HG02943 (cell line): ENCODE measurements at regions not wholly inside any gene's neighbourhood (a gene's known extent, or its start where the extent isn't known, plus 50 kb on each side); places are given as distances from the start of the nearest gene placed in this dataset.

Experiments used
- ATAC-seq: cut with Tn5 transposase; IDR thresholded peaks from one replicate; pipeline ENCODE4 v1.9.1; 2021; ENCODE audit warnings: mild to moderate bottlenecking, low read depth, moderate library complexity; ENCODE audit not compliant: unreplicated experiment

DNA sequence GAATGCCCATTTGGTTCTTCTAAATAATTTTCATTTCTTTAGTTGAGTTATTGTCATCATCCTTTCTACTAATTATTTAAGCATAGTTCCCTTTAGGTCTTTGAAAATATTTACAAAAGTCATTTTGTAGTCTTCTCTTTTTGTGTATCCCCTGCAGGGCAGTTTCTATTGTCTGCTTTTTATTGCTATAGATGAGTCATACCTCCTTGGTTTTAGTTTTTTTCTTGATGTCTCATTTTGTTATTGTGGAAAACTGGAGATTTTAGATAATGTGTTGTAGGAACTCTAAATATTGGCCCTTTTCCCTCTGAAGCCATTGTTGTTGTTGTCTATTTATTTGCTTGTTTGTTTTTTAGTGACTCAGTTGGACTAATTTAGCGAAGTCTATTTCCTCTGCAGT is 387.9 kb downstream of the NUF2 start:
- ATAC-seq, result no peak

DNA sequence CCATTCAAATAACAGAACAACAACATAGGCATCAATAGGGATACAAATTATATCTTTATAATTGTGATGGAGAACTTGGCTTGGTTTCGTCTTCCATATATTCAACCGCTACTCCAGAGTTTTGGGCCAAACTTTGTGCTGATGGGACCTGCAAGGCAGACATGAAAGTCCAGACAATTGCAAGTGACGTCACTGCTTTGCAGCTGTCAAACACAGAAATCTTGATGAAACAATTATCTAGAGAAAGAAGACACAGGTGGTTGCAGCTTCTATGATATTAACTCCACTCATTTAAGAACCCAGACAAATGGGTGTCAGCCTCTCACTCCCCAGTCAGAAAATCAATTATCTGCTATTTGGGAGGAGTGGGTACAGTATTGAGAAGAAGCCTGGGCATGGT is 390.6 kb downstream of the NUF2 start:
- no peak for ATAC-seq

DNA sequence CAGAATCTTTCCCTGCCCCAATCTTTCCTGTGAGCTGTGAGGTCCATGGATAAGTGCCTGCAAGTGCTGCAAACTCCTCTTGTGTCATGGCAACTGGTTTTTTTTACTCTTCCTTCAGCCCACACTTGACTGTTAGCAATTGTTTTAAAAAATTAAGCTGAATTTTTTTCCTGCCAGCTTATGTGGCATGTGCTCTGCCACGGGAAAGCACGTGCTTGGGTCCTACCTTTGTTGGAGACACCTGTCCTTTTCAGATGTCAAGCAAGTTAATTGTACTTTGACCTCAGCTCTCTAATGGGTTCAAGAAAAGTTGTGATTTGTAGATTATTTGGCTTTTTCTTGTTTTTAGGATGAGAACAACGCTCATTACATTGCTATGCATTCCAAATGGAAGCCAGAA is 398.5 kb downstream of the NUF2 start:
- ATAC-seq, result no peak

- no peak for ATAC-seq
These were observed 403.8 kb downstream of the NUF2 start for GRCh38 chr1:163725551-163725950.

DNA sequence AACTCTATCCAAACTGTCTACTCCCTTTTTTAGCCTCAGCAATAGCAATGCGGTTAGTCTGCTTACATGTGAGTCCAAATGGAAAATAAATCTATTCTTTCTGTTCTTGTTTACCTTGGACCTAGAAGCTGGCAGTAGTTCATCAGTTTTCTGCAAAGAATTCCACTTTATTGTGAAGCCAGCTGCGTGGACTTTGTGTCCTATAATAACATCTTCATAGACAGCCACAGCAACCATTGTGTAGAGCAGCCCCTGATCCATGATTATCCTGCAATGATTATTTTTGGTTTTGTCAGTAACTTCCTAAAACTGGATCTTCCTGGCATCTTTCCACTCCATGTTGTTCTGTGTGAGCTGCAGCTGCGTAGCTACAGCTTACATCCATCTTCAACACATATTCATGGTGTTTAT is 408.7 kb downstream of the NUF2 start:
- no peak for ATAC-seq

GRCh38 chr1:163737261-163737660 is 415.5 kb downstream of the NUF2 start:
- ATAC-seq, result no peak

DNA sequence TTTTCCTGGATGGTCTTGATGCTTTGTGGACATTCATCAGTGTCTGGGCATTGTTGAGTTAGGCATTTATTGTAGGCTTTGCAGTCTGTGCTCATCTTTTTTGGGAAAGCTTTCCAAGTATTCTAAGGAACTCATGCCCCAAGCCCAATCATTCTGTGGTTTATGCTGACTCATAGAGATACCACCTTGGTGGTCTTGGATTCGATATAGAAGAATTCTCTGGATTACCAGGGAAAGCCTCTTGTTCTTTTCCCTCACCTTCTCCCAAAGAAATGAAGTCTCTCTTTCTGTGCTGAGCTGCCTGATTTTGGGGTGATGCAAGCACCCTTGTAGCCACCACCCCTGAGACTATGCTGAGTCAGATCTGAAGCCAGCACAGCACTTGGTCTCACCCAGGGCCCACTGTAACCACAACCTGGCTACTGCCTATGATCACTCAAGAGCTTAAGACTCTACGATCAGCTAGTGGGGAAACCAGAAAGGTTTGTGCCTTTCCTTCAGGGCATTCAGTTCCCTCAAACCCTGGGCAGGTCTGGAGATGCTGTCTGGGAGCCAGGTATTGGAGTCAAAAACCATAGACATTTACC is 422.6 kb downstream of the NUF2 start:
- ATAC-seq, result no peak

- no peak for ATAC-seq
These were observed 423.4 kb downstream of the NUF2 start for GRCh38 chr1:163745204-163745603.

- ATAC-seq, result no peak
These were observed 425.5 kb downstream of the NUF2 start for GRCh38 chr1:163747261-163747660.

- no peak for ATAC-seq
These were observed 426.1 kb downstream of the NUF2 start for GRCh38 chr1:163747855-163748254.

DNA sequence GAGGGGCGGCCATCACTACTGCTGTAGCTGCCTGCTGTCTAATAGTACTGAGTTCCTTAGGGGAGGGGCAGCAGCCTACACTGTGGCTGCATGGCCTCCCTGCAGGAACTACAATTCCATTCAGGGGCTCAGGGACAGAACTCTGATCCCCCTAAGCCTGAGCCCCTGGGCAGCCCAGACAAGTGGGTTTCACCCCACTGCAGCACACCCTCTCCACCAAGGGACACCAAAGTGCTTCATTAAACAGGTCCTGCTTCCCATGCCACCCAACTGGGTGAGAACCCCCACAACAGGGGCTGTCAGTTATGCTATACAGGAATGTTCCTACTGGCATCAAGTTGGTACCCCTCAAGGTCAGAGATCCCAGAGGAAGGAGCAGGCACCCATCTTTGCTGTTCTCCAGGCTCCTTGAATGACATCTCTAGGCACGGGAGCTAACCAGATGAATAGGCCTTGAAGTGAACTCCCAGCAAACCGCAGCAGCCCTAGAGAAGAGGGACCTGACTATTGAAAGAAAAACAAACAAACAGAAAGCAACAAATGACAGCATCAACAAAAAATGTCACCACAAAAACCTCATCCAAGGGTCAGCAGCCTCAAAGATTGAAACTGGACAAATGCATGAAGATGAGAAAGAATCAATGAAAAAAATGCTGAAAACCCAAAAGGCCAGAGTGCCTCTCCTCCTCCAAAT is 437.4 kb downstream of the NUF2 start:
- ATAC-seq, result no peak

- no peak for ATAC-seq
These were observed 440.1 kb downstream of the NUF2 start for GRCh38 chr1:163761898-163762297.

- no peak for ATAC-seq
These were observed 444.6 kb downstream of the NUF2 start for GRCh38 chr1:163766257-163766918.

DNA sequence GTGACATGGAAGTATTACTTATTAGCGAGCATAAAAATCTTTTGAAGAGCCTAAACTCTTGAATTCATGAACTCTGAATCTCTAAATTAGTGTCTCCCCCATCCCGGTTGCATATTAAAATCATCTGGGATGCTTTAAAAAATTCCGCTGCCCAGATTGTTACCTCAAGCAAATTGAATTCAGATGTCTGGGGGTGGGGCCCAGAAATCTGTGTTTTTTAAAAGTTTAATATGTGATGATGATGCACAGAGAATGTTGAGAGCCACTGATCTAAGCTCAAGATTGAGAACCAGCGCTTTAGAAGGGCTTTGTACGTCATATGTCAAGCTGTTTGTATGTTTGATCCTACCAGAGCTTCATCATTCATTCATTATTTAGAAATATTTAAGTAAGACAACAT is 446.8 kb downstream of the NUF2 start:
- ATAC-seq, result no peak

- ATAC-seq, result no peak
These were observed 448.5 kb downstream of the NUF2 start for GRCh38 chr1:163770265-163770664.

DNA sequence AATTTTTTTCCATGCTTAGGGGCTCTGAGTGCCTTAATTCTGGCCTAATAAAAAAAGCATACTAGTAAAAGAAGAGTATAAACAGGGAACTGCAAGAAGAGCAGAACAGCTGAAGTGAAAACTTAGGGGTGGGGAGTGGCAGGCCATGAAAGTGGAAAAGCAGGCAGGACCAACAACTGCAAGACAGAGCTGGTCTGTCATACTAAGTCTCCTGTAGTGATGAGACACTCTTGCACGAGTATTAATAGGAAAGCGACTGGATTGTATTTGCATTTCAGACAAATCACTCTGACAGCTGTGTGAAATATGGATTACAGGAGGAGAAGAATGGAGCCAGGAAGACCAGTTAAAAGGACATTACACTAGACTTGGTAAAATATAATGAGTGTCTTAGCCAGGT is 449.9 kb downstream of the NUF2 start:
- no peak for ATAC-seq

DNA sequence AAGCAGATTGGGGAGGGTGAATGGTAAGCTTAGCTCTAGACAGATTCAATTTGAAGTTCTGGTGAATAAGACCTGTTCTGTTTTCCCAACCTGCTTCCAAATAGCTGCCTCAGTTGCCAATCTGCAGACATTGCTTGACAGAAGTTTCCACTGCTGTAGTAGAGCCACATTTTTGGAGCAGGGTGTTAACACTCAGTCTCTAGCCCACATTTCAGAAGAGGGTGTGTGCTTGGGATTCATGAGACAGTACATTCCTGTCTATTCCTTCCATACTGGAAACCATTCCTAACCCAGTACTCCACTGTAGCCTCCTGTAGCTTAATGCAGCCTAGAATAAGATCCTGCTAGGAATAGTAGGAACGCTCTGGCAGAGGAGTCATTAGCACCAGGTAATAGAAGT is 450.5 kb downstream of the NUF2 start:
- no peak for ATAC-seq

- ATAC-seq, result no peak
These were observed 451.6 kb downstream of the NUF2 start for GRCh38 chr1:163773396-163773795.

- no peak for ATAC-seq
These were observed 452.7 kb downstream of the NUF2 start for GRCh38 chr1:163774401-163774945.

- no peak for ATAC-seq
These were observed 453.3 kb downstream of the NUF2 start for GRCh38 chr1:163774978-163775620.

DNA sequence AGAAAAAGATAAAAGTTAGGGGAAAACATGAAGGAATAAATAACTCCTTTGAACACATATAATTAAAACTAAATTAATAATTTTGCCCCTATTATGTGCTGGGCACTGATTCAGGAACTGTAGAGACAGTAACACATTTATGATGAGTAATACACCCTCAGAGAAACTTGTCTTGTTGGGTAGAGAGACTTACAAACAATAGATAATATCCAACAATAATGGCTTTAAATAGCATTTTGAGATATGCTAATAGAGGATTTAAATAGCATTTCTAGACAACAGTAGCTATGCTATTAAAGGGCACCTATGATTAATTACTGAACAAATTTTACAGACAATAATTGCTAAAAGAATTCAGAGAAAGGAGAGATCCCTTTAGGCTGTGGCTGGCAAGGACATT is 455.5 kb downstream of the NUF2 start:
- ATAC-seq, result no peak
